Activated CD4-positive, alpha-beta memory T cell treated with anti-CD3 and anti-CD28 coated beads, Interleukin-2, amount 10 ng/mL, durations not matched to agents 7 days and 5 days (primary cell): ENCODE measurements at regions not wholly inside any gene's neighbourhood (a gene's known extent, or its start where the extent isn't known, plus 50 kb on each side); places are given as distances from the start of the nearest gene placed in this dataset.

Experiments used
- CTCF ChIA-PET: fragments of 350-600 bp; sonication (Branson Sonifier 250); formaldehyde crosslinking; loops from one replicate; lab custom pipeline; 2021; ENCODE audit warnings: antibody characterized with exemption, inconsistent platforms; lab: Charles Lee
- POLR2A ChIA-PET: fragments of 350-600 bp; sonication (Branson Sonifier 250); formaldehyde crosslinking; loops from one replicate; lab custom pipeline; 2021; ENCODE audit warnings: antibody characterized with exemption; lab: Charles Lee
- DNase-seq: peaks from one replicate; pipeline ENCODE4 v3.0.0-alpha.2; 2020
- H3K27ac Mint-ChIP-seq: one replicate; pipeline ENCODE4 v1.8.0; 2021; ENCODE audit warnings: mild to moderate bottlenecking, mixed read lengths
- H3K27me3 Mint-ChIP-seq: one replicate; pipeline ENCODE4 v1.8.0; 2021; ENCODE audit warnings: mixed read lengths
- H3K36me3 Mint-ChIP-seq: one replicate; pipeline ENCODE4 v1.8.0; 2021; ENCODE audit warnings: low read depth, mixed read lengths
- H3K4me1 Mint-ChIP-seq: one replicate; pipeline ENCODE4 v1.8.0; 2021; ENCODE audit warnings: mixed read lengths
- H3K4me3 Mint-ChIP-seq: one replicate; pipeline ENCODE4 v1.8.0; 2021; ENCODE audit warnings: mild to moderate bottlenecking, mixed read lengths
- H3K9me3 Mint-ChIP-seq: one replicate; pipeline ENCODE4 v1.8.0; 2021; ENCODE audit warnings: mixed read lengths

GRCh38 chr12:78612190-78612589 lies 252.4 kb upstream of the SYT1 start:
- H3K9me3 Mint-ChIP-seq = peaks cover 16% of the 10 kb centered on the region
- ChIA-PET CTCF (no interaction called here), POLR2A (no interaction called here)
- H3K36me3 Mint-ChIP-seq = no peaks in the 10 kb centered on the region
- no peaks in the 10 kb centered on the region for H3K27me3 Mint-ChIP-seq
- H3K4me3 Mint-ChIP-seq = no peak overlapping the region
- no peaks in the 10 kb centered on the region for H3K4me1 Mint-ChIP-seq
- no peak for DNase-seq
- H3K27ac Mint-ChIP-seq = no peak overlapping the region

GRCh38 chr12:78617683-78618082 lies 246.9 kb upstream of the SYT1 start:
- DNase-seq = no peak
- H3K4me1 Mint-ChIP-seq = no peaks in the 10 kb centered on the region
- CTCF ChIA-PET = no interaction called here
- H3K27me3 Mint-ChIP-seq = no peaks in the 10 kb centered on the region
- no peak overlapping the region for H3K27ac Mint-ChIP-seq
- H3K36me3 Mint-ChIP-seq = no peaks in the 10 kb centered on the region
- H3K9me3 Mint-ChIP-seq = peaks cover 4% of the 10 kb centered on the region
- no peak overlapping the region for H3K4me3 Mint-ChIP-seq
- POLR2A ChIA-PET = no interaction called here

GRCh38 chr12:78622529-78623195 lies 241.9 kb upstream of the SYT1 start:
- no peaks in the 10 kb centered on the region for H3K4me1 Mint-ChIP-seq
- peaks cover 4% of the 10 kb centered on the region for H3K9me3 Mint-ChIP-seq
- H3K27ac Mint-ChIP-seq = no peak overlapping the region
- H3K36me3 Mint-ChIP-seq = no peaks in the 10 kb centered on the region
- ChIA-PET CTCF (no interaction called here), POLR2A (no interaction called here)
- no peak overlapping the region for H3K4me3 Mint-ChIP-seq
- no peaks in the 10 kb centered on the region for H3K27me3 Mint-ChIP-seq
- no peak for DNase-seq

- H3K27me3 Mint-ChIP-seq = no peaks in the 10 kb centered on the region
- H3K27ac Mint-ChIP-seq = no peak overlapping the region
- no peaks in the 10 kb centered on the region for H3K4me1 Mint-ChIP-seq
- H3K9me3 Mint-ChIP-seq = peaks cover 2% of the 10 kb centered on the region
- no peak for DNase-seq
- no peak overlapping the region for H3K4me3 Mint-ChIP-seq
- no peaks in the 10 kb centered on the region for H3K36me3 Mint-ChIP-seq
- CTCF ChIA-PET = no interaction called here
- POLR2A ChIA-PET = no interaction called here
Measured at GRCh38 chr12:78628491-78629100, 236.0 kb upstream of the SYT1 start.

- no peak for DNase-seq
- Mint-ChIP-seq H3K36me3 (no peaks in the 10 kb centered on the region), H3K4me3 (no peak overlapping the region), H3K27me3 (no peaks in the 10 kb centered on the region), H3K27ac (no peak overlapping the region), H3K9me3 (peaks cover 4% of the 10 kb centered on the region), H3K4me1 (no peaks in the 10 kb centered on the region)
- POLR2A ChIA-PET = no interaction called here
- CTCF ChIA-PET = no interaction called here
Measured at GRCh38 chr12:78636231-78636855, 228.2 kb upstream of the SYT1 start.

- no peak overlapping the region for H3K4me3 Mint-ChIP-seq
- H3K9me3 Mint-ChIP-seq = peaks cover 4% of the 10 kb centered on the region
Measured at GRCh38 chr12:78641837-78642423, 222.6 kb upstream of the SYT1 start.

DNA sequence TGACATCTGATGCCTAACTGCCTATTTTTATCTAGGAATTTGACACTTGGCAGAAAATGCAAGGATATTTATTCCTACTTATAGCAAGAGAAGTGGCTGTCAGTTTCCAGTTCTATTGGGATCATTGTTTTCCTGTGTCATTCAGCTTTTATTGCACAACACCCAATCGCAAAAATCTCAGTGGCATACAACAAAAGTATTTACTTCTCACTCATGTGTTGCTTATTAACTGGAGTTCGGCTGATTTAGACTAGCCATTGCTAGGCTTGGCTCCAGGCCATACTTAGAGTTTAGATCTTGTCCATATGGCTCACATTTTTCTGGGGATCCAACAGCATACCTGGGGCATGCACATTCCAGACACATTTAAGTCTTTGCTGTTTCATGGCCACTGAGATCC lies 218.6 kb upstream of the SYT1 start:
- POLR2A ChIA-PET = no interaction called here
- Mint-ChIP-seq H3K4me1 (no peaks in the 10 kb centered on the region), H3K36me3 (no peaks in the 10 kb centered on the region), H3K9me3 (peaks cover 7% of the 10 kb centered on the region), H3K27me3 (no peaks in the 10 kb centered on the region), H3K4me3 (no peak overlapping the region), H3K27ac (no peak overlapping the region)
- CTCF ChIA-PET = no interaction called here
- no peak for DNase-seq

More at GRCh38 chr12:78641837-78642423, 222.6 kb upstream of the SYT1 start:
- ChIA-PET CTCF (no interaction called here), POLR2A (no interaction called here)
- Mint-ChIP-seq H3K4me1 (no peaks in the 10 kb centered on the region), H3K36me3 (no peaks in the 10 kb centered on the region), H3K27ac (no peak overlapping the region), H3K27me3 (no peaks in the 10 kb centered on the region)
- no peak for DNase-seq

DNA sequence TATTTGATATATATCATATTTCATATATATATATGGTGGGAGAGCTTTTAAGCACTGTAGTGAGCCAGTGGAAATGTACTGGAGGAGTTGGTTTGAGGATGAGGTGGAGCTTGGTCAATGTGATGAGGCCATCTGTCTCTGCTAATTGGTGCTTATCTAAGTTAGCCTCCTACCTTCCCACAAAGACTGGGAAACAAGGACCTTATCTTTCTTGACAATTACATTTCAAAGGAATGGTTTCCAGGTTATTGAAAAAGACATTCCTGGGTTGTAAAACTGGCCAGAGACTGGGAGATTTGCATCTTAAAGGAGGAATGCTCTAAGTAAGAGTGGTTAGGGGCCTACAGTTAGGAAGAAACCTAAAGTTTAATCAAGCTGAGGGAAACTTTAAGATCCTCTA lies 212.8 kb upstream of the SYT1 start:
- H3K27me3 Mint-ChIP-seq = no peaks in the 10 kb centered on the region
- H3K4me3 Mint-ChIP-seq = no peak overlapping the region
- POLR2A ChIA-PET = no interaction called here
- peaks cover 3% of the 10 kb centered on the region for H3K9me3 Mint-ChIP-seq
- no peaks in the 10 kb centered on the region for H3K4me1 Mint-ChIP-seq
- no peak overlapping the region for H3K27ac Mint-ChIP-seq
- CTCF ChIA-PET = no interaction called here
- no peak for DNase-seq
- no peaks in the 10 kb centered on the region for H3K36me3 Mint-ChIP-seq

GRCh38 chr12:78666584-78666983 lies 198.0 kb upstream of the SYT1 start:
- Mint-ChIP-seq H3K27ac (no peak overlapping the region), H3K4me3 (no peak overlapping the region), H3K9me3 (peaks cover 4% of the 10 kb centered on the region), H3K27me3 (no peaks in the 10 kb centered on the region), H3K4me1 (no peaks in the 10 kb centered on the region), H3K36me3 (no peaks in the 10 kb centered on the region)
- ChIA-PET CTCF (no interaction called here), POLR2A (no interaction called here)
- no peak for DNase-seq

- ChIA-PET CTCF (no interaction called here), POLR2A (no interaction called here)
- Mint-ChIP-seq H3K27ac (no peak overlapping the region), H3K4me1 (no peaks in the 10 kb centered on the region), H3K36me3 (no peaks in the 10 kb centered on the region), H3K27me3 (no peaks in the 10 kb centered on the region), H3K9me3 (peaks cover 4% of the 10 kb centered on the region), H3K4me3 (no peak overlapping the region)
- no peak for DNase-seq
Measured at GRCh38 chr12:78671295-78671694, 193.3 kb upstream of the SYT1 start.

DNA sequence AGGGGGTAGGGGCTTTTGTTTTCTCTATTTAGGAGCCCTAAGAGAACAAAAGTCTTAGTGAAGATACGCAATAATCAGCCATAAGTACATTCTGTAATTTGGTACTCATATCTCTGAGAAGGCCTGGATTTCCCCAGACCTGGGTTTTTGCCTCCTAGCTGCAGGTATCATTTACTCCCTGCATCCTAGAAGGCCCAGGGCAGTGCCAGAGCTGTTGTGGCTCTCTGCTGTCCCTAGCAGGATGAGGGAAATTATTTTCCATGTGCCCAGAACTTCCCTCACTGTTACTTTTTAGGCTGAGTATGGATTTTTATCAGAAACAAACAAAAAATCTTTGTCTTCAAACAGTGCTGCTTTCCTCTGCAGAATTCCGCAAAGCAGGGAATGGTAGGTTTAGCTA lies 192.5 kb upstream of the SYT1 start:
- ChIA-PET POLR2A (no interaction called here), CTCF (no interaction called here)
- Mint-ChIP-seq H3K36me3 (no peaks in the 10 kb centered on the region), H3K9me3 (peaks cover 4% of the 10 kb centered on the region), H3K4me3 (no peak overlapping the region), H3K27ac (no peak overlapping the region), H3K27me3 (no peaks in the 10 kb centered on the region), H3K4me1 (no peaks in the 10 kb centered on the region)
- DNase-seq = no peak

DNA sequence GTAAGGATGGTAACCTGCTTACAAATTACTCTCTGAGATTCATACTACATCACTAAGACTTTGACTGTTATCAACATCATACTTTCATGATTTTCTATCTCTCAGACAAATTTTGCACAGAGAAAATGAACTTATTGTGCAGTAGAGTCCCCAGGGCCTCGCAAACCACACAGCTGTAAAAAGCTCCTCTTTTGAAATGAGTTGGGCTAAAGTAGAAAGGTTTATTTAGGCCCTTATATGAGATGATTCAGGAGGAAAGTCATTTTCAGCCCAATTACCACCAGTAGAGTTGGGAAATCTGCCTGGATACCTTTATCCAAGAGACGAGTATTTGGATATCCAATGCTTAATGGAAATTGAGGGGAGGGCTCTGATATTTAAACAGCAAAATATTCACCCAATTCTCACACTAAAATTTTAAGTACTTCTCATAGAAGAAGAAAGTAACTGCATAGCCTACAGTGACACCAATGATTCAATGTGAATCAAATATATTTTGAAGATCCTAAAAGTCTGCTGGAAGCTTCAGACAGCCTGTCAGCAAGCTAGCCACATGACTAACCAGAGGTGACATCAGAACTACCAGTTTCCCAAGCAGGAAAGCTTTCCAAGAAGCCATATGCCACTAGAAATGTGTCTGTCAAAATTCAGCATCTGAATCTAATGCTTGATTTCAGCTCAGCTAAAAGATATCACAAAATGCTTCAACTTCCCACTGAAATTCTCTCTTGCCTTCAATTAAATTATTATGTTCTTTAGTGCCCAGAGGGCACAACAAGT lies 190.1 kb upstream of the SYT1 start:
- Mint-ChIP-seq H3K27me3 (no peaks in the 10 kb centered on the region), H3K4me3 (no peak overlapping the region), H3K4me1 (no peaks in the 10 kb centered on the region), H3K36me3 (no peaks in the 10 kb centered on the region), H3K27ac (no peak overlapping the region), H3K9me3 (peaks cover 2% of the 10 kb centered on the region)
- DNase-seq = no peak
- ChIA-PET CTCF (no interaction called here), POLR2A (no interaction called here)

DNA sequence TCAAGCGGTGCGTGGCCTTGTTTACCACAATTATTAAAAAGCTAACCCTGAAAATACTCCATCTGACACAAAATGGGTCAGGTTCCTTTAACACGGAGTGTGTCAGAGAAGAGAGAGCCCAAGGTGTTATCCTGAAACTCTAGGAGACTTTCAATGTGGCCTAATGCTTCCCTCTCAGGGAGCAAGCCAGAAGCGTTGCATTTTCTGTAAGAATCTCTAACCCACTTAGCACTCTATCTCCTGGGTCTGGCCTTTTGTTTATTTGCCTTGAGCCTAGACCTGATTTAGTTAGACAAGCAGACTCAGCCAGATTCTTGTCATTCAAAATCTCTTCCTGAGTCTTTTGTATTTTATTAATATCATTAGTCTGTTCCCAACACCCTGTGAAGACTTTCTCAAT lies 184.0 kb upstream of the SYT1 start:
- Mint-ChIP-seq H3K4me1 (no peaks in the 10 kb centered on the region), H3K36me3 (no peaks in the 10 kb centered on the region), H3K9me3 (peaks cover 5% of the 10 kb centered on the region), H3K4me3 (no peak overlapping the region), H3K27ac (no peak overlapping the region), H3K27me3 (no peaks in the 10 kb centered on the region)
- ChIA-PET POLR2A (no interaction called here), CTCF (no interaction called here)
- DNase-seq = no peak
